Activated CD4-positive, alpha-beta T cell treated with anti-CD3 and anti-CD28 coated beads, Interleukin-2, amount 50 U/mL, for 4 hours (primary cell): ENCODE measurements at regions not wholly inside any gene's neighbourhood (a gene's known extent, or its start where the extent isn't known, plus 50 kb on each side); places are given as distances from the start of the nearest gene placed in this dataset.
"Not testable (repeated sequence)": the region's sequence is repeated elsewhere in the genome, so short reads cannot be mapped to it uniquely, and the experiment has no call there.

Experiments
- DNase-seq, 2 experiments: peaks; one replicate each; pipeline ENCODE4 v3.0.0-alpha.2; 2020

DNA sequence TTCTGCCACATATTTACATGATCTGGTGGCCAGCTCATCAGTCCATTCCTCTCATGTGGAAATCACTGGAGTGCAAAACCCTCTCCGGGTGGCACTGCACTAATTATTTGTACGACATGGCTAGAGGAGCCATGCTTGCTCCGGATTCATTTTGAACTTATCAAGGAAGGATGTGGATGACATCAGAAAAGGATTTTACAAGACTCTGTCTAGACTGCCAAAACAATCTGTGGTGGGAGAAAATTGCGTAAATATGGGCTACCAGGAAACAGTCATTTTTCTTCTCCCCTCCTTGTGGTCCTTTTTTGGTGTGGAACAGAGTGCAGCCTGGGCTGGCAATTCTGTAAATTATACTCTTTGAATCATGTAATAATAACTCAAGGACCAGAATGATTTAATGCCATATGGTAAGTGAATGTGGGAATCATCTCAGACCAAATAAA is 123.4 kb upstream of the IFNE start:
- DNase-seq = no peak

DNA sequence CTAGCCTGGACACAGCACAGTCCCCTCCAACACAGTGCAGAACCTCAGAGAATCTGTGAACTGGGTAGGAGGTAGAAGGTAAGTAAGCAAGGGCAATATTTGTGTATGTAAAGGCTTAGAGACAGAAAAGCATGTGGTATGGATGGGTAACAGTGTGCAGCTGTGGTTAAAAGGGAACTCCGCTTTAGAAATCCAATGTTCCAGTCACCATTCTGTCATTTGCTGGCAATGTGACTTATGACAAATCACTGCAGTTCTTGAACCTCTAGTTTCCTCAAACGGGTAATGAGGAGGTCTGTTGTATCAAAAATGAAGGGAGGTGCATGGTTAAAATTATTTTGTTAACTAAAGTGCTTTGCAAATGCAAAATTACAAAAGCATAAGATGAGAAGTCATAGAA is 125.5 kb upstream of the IFNE start:
- DNase-seq = no peak

DNA sequence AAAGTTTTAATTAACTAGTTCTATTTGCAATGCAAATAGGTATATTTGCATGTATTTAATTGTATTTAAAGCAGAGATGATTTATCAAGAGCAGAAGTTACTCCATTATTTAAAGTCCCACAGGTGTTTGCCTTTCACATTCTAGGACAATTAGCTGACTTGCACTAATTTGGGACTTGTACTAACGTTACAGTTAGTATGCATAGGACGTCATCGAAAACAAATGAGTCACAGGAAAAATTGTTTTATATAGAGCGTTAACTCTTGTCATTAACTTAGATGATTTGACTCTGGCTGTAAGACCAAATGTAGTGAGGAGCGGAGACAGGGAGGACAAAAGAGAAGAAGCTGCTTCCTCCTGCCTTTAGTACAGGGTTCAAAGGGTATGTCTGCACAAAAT is 126.1 kb upstream of the IFNE start:
- DNase-seq = no peak

DNA sequence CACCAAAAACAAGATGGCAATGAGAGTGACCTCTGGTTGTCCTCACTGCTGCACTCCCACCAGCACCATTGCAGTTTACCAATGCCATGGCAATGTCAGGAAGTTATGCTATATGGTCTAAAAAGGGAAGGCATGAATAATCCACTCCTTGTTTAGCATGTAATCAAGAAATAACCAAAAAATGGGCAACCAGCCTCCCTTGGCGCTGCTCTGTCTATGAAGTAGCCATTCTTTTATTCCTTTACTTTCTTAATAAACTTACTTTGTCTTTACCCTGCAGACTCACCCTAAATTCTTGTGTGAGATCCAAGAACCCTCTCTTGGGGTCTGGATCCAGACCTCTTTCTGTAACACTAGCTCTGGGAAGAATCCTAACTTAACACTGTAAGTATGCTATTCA is 127.4 kb upstream of the IFNE start:
- DNase-seq = no peak

DNA sequence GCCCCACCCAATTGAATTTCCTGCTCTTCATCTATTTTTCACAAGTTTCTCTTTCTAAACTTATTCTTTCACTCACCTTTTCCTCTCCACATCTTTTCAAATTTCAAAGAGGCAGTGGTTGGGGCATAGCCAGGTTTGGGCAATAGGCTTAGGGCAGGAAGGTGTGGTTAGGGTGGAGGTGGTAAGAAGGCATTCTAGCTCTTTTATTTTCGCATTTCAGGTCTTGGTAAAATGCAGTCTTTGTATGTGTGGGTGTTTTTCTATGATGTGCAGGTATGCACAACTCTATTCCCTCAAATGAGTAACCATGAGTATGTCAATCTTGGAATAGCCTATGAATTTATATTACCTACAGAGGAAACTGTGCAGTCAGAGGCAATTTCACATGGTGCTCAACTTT is 129.8 kb upstream of the IFNE start:
- peak in 1 of 2 experiments; percentile 14 for DNase-seq

DNA sequence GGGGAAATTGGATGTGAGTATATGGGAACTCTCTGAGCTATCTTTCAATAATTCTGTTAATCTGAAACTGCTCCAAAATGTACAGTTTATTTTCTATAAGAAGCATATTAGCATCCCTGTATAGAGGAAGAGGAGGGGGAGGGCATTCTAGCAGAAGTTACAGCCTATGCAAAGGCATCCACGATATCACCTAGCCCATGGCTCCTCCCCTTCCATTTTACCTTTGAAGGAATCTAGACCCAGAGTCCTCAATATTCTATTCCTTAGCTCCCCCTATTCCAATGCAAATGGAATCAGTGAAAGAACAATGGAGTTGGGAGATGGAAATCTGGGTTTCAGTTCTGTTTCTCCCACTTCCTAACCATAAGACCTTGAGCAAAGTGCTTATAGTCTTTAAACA is 132.9 kb upstream of the IFNE start:
- no peak for DNase-seq

DNA sequence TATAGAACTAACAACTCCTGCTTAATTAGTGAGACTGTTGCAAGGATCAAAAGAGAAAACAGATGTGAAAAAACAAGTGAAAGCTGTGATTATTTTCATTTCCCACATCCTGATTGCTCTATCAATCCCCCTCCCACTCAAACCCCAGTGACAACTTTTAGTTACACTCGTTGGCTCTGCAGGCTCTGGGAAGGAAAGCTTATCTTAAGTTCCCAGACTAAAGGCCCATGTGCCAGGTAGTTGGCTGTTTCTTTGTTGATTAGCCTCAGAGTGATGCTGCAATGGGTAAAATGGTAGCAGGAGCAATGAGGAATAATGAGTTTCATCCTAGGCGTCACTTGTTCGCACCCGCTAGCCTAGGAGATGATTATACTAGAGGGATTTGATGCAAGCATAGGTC is 133.3 kb upstream of the IFNE start:
- DNase-seq = no peak

DNA sequence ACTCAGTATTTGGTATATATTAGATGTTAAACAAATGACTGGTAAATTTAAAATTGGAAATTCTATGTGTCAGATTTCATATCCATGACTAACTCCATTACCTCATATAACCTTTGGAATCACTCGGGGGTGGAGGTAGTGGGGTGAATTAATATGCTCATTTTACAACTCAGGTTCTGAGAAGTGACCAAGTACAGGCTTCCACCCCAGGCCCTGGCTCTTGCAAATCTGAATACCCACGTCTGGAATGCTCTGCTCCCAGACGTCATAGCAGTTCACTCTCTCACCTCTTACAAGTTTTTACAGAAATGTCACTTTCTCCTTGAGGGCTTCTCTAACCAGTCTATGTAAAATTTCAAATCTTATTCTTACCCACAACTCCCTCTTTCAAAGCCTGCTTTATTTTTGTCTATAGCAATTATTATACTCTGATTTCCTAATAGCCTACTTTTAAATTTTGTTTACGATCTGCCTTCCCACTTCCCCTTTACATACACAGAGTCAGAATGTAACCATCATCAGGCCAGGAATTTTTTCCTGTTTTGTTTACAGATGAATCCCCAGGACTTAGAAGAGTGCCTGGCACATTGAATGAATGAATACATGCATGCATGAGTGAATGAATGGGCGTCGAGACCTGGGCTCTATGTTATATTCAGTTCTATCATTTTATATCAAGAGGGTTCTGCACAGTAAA is 134.1 kb upstream of the IFNE start:
- DNase-seq = no peak

DNA sequence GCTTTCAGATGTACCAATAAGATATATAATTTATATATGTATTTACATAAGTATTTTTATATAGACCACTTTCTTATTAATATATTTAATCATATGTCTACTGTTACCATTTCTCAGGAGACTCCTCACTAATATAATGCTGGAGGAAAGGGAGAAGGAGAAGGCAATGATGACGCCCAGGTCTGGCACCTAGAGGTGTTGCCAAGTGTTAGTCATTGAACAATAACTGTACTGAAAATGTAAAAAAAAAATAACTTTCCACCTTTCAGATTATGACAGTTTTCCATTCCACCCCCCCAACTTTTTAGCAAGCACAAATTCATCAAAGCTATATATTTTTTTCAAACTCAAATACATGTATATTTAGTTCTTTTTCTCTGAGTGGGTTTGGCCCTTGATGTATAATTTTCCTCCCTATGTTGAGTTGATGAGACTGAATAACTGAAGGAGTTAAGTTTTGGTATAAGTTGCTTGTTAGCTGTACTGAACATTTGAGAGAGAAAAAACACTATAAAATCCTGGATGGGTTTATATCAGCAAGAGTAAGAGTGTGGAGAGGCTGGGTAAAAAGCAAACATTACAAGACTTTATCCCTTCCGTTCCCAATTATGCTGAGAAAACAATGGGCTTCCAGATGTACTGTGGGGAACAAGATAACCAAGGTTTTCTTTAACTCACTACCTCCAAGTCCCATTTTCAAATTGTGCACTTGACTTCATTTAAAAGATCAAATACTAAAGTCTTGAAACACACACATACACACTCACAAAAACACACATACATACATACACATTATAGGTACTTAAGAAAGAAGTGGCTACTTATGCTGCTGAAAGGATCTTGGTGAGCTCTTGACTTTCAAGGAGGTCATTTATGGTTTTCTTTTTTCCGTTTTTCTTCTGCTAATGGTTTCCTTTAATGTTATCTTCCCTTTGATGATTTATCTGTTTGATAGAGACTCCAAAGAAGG is 142.8 kb upstream of the IFNE start:
- DNase-seq = no peak

DNA sequence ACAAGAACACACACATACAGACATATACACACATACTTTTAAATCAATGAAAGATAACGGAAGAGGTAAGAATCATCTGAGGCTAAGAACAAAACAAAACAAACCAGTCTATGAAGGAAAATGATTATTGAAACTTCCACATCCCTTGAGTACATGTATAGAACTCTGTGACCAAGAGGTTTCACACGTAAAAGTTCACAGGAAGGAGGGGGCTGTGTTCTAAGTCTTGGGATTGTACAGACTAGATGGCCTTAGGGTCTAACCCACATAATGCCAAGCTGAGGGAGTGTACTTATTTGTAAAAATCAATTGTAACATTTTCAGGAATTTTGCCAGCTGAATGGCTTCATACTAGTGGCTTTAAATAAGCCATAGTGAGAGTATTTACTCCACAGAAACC is 144.4 kb upstream of the IFNE start:
- DNase-seq = no peak

DNA sequence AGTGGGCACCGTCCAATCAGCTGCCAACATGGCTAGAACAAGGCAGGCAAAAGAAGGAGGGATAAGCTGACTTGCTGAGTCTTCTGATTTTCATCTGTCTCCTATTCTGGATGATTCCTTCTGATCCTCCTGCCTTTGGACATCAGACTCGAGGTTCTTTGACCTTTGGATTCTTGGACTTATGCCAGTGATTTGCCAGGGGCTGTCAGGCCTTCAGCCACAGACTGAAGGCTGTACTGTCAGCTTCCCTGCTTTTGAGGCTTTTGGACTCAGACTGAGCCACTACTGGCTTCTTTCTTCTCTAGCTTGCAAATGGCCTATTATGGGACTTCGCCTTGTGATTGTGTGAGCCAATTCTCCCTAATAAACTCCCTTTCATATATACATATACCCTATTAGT is 146.8 kb upstream of the IFNE start:
- not testable (repeated sequence) for DNase-seq

DNA sequence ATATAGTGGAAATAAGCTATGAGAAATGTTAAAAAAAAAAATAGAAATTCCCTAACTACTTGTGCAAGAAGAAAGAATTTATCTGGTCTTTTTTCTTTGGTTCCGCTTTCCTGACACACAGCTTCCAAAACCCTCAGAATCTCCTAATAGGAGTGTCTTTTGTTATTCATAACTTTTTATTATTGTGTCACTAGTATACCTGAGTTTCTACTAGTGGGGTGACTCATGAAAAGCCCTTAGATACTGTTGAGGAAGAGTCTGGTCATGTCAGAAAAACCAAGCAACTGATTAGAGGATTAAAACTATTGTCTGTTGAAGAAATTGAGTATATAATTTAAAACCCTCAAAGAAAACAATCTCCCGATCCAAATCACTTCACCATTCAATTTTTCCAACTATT is 152.8 kb upstream of the IFNE start:
- no peak for DNase-seq

DNA sequence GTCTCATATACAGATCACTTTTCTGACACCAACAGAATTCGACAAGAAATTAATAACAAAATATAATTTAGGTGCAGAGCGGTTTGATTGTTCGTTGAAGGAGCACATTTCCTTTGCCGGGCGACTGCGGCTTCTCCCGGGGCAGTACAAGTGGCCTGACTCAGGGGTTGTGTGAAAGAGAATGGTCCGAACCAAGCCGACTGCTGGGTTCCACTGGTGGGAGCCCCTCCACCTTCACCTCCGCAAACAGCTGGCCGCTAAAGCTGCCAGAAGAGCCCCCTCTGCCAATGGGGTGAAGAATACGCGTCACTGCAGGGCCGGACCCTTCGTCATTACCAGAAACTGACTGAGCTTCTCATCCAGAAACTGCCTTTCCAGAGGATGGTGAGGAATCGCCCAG is 156.0 kb upstream of the IFNE start:
- DNase-seq = no peak

DNA sequence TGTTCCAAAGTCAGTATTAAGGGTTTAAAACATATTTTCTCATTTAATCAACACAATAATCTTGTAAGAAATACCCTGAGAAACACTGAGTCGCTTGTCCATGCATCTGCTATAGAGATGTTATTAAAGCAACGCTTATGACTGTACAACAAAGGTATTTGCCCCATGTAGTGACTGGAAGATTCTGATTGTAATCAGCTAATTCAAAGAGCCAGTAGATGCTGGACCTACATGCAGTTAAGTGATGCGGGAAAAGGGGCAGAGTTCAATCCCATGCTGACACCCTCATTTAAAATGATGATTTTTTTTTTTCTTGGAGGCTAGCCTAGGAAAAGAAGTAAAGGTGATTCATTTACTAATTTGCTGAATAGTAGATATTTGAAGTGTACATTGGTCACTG is 149.3 kb upstream of the MTAP start:
- DNase-seq = no peak

DNA sequence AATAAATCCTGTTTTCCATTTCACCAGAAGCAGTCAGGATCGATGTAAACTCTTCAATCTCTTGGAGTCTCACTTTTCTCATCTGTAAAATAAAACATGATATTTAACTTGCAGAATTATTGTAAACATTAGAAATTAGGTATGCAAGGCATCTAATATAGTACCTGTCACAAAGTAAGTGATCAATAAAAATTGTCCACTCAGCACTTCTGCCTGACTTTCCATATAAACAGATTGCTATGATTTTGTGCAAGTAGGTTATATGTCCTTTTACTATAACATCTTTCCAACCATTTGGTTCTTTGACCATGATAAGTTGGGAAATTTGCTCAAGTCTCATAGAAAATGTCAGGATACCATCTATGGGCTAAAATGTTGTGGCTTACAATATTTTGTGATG is 148.8 kb upstream of the MTAP start:
- DNase-seq = no peak

DNA sequence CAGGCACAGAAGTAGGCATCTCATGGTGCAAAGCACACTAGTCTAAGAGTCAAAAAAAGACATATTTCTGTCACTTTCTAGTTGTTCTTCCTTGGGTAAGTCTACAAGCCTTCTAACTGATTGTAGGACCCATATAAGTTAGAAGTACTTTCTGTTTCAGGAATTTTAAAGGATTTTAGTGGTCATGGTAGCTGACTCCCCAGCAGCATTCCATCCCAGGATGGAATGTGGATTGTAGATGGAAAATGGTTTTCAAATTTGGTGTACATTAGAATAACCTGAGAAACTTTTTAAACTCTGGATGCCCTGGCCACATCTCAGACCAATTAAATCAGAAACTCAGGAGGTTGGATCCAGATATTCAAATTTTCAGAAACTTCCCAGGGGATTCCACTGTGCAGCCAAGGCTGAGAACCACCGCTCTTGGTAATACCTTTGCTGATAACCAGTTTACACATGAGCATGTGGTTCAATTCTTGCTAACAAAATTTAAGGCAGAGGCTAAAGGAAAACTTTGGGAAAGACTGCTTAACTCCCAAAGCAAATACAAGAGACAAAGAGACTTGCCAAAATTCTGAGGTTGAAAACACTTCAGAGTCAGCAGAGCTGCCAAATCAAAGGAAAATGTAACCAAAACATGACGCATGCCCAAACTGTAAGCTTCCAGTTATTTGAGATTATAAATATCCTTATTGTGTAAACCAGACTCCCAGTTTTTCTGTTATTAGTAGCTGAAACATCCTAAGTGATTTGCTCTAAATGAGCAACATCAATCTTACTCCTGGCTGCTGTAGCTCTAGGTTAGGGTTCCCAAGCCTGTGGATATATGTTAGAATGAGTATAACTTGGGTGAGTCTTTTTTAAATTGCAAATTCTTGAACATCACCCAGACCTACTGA is 145.4 kb upstream of the MTAP start:
- DNase-seq = no peak

DNA sequence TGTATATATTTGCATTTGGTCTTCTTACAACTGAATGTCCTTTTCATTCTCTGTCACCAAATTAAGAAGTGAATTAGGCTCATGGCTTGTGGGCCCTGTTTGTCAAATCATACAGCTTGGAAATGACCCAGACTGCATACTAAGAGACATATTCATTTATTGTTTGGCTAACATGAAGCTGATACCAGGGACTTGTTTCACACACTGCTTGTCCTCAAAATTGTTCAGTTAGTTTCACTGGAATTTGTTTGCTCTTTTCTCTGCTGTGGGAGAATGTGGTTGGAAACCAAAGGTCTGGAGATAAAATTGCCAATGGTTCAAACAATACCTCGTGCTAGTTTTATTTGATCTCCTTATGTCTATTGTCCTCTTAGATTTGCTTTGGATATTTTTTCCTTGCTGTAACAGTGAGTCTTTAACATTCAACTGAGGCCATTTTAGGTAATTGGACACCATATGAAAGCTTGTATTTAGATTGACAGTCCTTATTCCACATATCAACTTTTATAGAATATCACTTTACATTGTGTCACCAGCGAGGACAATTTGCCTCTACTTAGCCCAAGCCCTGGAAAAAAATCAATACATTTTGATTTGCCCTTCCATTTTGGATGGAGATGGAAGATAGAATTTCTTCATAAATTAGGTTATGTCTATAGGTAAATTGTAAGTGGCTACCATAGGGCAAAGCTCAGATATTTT is 144.3 kb upstream of the MTAP start:
- no peak for DNase-seq

DNA sequence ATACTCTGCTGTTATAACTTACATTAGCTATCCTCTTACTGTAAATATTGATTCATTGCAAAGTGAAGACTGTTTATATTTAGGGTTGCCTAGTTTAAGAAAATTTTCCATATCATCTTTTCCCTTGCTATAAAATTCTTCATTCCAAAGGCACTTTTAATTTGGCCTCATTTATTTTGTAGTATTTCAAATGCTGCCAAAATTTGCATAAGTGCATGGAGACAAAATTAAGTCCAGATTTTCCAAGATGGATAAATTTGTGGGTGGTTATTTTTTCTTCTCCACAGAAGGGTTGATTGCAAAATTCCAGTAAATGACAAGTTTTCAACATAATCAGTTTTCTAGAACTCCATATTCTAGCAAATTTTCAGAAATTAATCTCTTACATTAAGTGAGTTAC is 141.5 kb upstream of the MTAP start:
- DNase-seq = no peak

DNA sequence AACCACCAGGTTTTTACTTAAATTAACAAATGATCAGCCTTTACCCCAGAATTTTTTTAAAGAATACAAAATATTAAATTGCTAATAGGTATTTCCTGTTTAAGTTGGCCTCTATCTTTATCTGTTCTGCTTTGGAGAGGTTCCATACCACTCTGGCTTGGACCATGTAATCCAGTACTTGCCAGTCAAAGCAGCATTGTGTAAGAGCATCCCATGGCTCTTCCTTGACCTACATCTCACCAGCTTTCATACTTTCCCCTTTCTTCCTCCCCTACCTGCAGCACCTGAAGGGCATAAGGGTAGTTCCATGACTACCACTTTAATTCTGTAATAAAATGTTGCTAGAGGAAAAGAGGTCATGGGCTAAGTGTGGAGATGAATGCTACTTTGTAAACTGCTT is 140.8 kb upstream of the MTAP start:
- no peak for DNase-seq

DNA sequence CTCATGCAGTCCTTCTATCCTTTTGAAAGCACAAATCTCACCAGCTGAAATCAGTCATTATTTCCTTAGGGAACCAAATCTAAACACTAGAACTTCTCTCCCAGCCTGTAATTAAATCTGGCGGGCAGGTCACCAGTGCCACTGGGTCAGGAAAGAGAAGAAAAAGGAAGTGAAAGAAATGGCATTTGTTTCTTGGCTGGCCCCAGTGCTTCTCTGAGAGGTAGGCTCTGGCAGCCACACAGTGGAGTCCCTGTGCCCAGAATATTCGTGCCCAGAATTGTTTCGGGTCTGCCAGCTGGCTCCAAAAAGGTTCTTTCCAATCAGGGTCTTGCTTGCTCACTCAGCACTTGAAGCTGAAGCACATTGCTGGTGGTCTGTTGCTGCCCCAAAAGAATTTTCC is 133.9 kb upstream of the MTAP start:
- no peak for DNase-seq

DNA sequence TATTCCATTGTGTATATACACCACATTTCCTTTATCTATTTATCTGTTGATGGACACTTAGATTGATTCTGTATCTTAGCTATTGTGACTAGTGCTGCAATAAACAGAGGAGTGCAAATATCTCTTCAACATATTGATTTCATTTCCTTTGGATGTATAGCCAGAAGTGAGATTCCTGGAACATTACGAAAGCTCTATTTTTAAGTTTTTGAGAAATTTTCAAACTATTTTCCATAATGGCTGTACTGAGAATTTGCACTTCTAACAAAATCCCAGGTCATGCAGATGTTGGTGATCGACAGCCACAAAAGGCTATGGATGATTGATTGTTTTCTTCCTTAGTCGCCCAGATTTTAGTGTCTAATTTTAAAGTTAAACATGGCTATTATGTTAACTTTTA is 132.7 kb upstream of the MTAP start:
- no peak for DNase-seq

DNA sequence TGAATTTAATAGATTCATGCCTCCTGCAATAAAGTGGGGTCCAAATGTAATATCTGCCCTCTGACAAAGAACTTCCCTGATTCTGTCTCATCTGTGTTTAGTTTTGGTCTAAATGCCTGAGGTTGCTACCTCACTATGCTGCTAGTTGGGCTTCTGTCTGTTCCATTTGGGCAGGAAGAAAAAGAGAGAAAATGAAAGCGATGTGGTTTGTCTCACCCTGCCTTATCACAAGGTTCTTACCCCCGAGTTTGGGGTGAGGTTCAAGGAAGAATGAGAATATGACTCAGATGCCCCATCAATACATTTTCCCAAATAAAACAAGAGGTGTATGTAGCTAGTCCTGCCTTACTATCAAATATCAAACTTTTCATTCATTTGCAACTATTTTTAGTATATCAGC is 132.1 kb upstream of the MTAP start:
- DNase-seq = no peak

DNA sequence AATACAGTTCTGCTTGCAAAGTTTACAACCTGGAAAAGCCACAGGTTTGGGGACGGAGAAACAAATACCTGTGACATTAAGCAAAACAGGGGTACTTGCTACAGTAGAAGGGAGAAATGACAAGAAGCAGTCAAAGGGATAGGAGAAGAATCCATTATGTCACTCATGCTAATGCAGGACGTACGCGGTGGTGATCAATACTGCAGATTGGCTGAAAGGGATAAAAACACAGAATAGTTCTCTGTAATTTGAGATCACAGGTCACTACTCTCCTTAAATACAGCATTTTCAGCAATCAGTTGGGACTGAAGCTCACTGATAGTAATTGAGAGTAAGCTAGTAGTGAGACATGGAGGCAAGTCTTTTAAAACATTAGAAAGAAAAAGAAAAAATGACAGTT is 130.3 kb upstream of the MTAP start:
- no peak for DNase-seq
